Calu3 (cell line): ENCODE measurements at regions not wholly inside any gene's neighbourhood (a gene's known extent, or its start where the extent isn't known, plus 50 kb on each side); places are given as distances from the start of the nearest gene placed in this dataset.
A peak's percentile ranks its signal among the peaks of the same experiment; 100 is the strongest.

Experiments used
- BruUV-seq: library from RNA; stranded (reverse); fragments of 400-500 nt; replicated peaks from 2 replicates; lab custom pipeline; 2021; lab: Mats Ljungman, UMichigan
- CTCF ChIA-PET: fragments of 300-600 bp; sonication (Branson Sonifier 250); formaldehyde crosslinking; loops from one replicate; lab custom pipeline; 2022; ENCODE audit warnings: antibody characterized with exemption; lab: Charles Lee
- DNase-seq: peaks from one replicate; pipeline ENCODE4 v3.0.0; 2022
- H3K27ac Mint-ChIP-seq: one replicate; pipeline ENCODE4 v1.8.0; 2022; ENCODE audit warnings: mixed read lengths; ENCODE audit not compliant: unreplicated experiment
- H3K27me3 Mint-ChIP-seq: one replicate; pipeline ENCODE4 v1.8.0; 2022; ENCODE audit warnings: mixed read lengths; ENCODE audit not compliant: unreplicated experiment
- H3K36me3 Mint-ChIP-seq: one replicate; pipeline ENCODE4 v1.8.0; 2022; ENCODE audit warnings: mild to moderate bottlenecking, moderate library complexity, mixed read lengths; ENCODE audit not compliant: insufficient read depth, unreplicated experiment
- H3K4me1 Mint-ChIP-seq: one replicate; pipeline ENCODE4 v1.8.0; 2022; ENCODE audit warnings: mild to moderate bottlenecking, low read depth, mixed read lengths; ENCODE audit not compliant: unreplicated experiment
- H3K4me3 Mint-ChIP-seq: one replicate; pipeline ENCODE4 v1.8.0; 2022; ENCODE audit warnings: mild to moderate bottlenecking, low read depth, moderate library complexity, mixed read lengths; ENCODE audit not compliant: unreplicated experiment
- H3K9me3 Mint-ChIP-seq: one replicate; pipeline ENCODE4 v1.8.0; 2022; ENCODE audit warnings: low read depth, mixed read lengths; ENCODE audit not compliant: unreplicated experiment
- CTCF ChIP-seq: fragments of 200-600 bp; IDR thresholded peaks from one replicate; pipeline ENCODE4 v1.8.0; 2022; ENCODE audit warnings: antibody characterized with exemption; ENCODE audit not compliant: unreplicated experiment
- intact Hi-C: fragments of 100-400 bp; cut with micrococcal nuclease; formaldehyde crosslinking; loops from one replicate; pipeline ENCODE4 v1.10.0; 2022; ENCODE audit not compliant: unreplicated experiment

GRCh38 chr15:70475921-70476320 is 287.4 kb downstream of the UACA start:
- H3K27ac Mint-ChIP-seq = peak overlapping the region; percentile 75
- CTCF ChIA-PET = interaction anchor here (1.3 to 1.8 kb wide), 5 partner anchors 9 to 120 kb away, joined by 3 to 10 read pairs (median 5); no protein-coding TSS in a partner anchor
- intact Hi-C loops = no loop called here
- H3K9me3 Mint-ChIP-seq = peaks cover 2% of the 10 kb centered on the region
- DNase-seq = no peak
- BruUV-seq = no TSS peak
- H3K4me3 Mint-ChIP-seq = no peak overlapping the region
- H3K27me3 Mint-ChIP-seq = no peaks in the 10 kb centered on the region
- TF ChIP-seq CTCF = no peak
- peaks cover 29% of the 10 kb centered on the region for H3K4me1 Mint-ChIP-seq
- H3K36me3 Mint-ChIP-seq = peaks cover 8% of the 10 kb centered on the region

GRCh38 chr15:70475407-70475781 is 288.0 kb downstream of the UACA start:
- H3K4me1 Mint-ChIP-seq = peaks cover 29% of the 10 kb centered on the region
- TF ChIP-seq CTCF = no peak
- BruUV-seq = no TSS peak
- peak overlapping the region; percentile 75 for H3K27ac Mint-ChIP-seq
- CTCF ChIA-PET = interaction anchor here (0.5 to 1.8 kb wide), 12 partner anchors 8 to 590 kb away, joined by 3 to 10 read pairs (median 5); no protein-coding TSS in a partner anchor
- H3K9me3 Mint-ChIP-seq = peaks cover 2% of the 10 kb centered on the region
- peaks cover 8% of the 10 kb centered on the region for H3K36me3 Mint-ChIP-seq
- peak overlapping the region; percentile 50 for H3K4me3 Mint-ChIP-seq
- H3K27me3 Mint-ChIP-seq = no peaks in the 10 kb centered on the region
- intact Hi-C loops = no loop called here
- DNase-seq = no peak

GRCh38 chr15:70474471-70475406 is 288.6 kb downstream of the UACA start:
- peaks cover 8% of the 10 kb centered on the region for H3K36me3 Mint-ChIP-seq
- peaks cover 6% of the 10 kb centered on the region for H3K27me3 Mint-ChIP-seq
- peaks cover 2% of the 10 kb centered on the region for H3K9me3 Mint-ChIP-seq
- peaks cover 29% of the 10 kb centered on the region for H3K4me1 Mint-ChIP-seq
- CTCF ChIA-PET = interaction anchor here (0.5 to 1.8 kb wide), 14 partner anchors 8 to 591 kb away, joined by 3 to 10 read pairs (median 5); no protein-coding TSS in a partner anchor
- TF ChIP-seq CTCF = no peak
- intact Hi-C loops = no loop called here
- H3K27ac Mint-ChIP-seq = peak overlapping the region; percentile 75
- DNase-seq = peak; percentile 66
- TSS peak; percentile 81 for BruUV-seq
- peak overlapping the region; percentile 50 for H3K4me3 Mint-ChIP-seq

GRCh38 chr15:70473581-70474370 is 289.6 kb downstream of the UACA start:
- H3K4me3 Mint-ChIP-seq = no peak overlapping the region
- H3K27ac Mint-ChIP-seq = peak overlapping the region; percentile 75
- peaks cover 16% of the 10 kb centered on the region for H3K27me3 Mint-ChIP-seq
- BruUV-seq = no TSS peak
- intact Hi-C loops = no loop called here
- H3K9me3 Mint-ChIP-seq = peaks cover 2% of the 10 kb centered on the region
- TF ChIP-seq CTCF = no peak
- CTCF ChIA-PET = interaction anchor here (1.4 kb wide), 1 partner anchor 35 kb away, joined by 5 read pairs; no protein-coding TSS in a partner anchor
- DNase-seq = no peak
- H3K4me1 Mint-ChIP-seq = peaks cover 29% of the 10 kb centered on the region
- peaks cover 8% of the 10 kb centered on the region for H3K36me3 Mint-ChIP-seq
